ENCODE measurements at regions not wholly inside any gene's neighbourhood (a gene's known extent, or its start where the extent isn't known, plus 50 kb on each side); places are given as distances from the start of the nearest gene placed in this dataset.

GRCh38 chr3:106842151-106842550, 535.1 kb upstream of the CCDC54 start:
- no peak for TF ChIP-seq CTCF (IDR thresholded peaks at IDR 0.05)
- no peak for TF ChIP-seq POLR2A (IDR thresholded peaks at IDR 0.05)
